HUES64 (cell line): ENCODE measurements at regions not wholly inside any gene's neighbourhood (a gene's known extent, or its start where the extent isn't known, plus 50 kb on each side); places are given as distances from the start of the nearest gene placed in this dataset.

ENCODE experiments used
- H3K27ac ChIP-seq: 2 replicates; pipeline ENCODE4 v1.7.0; 2013; ENCODE audit warnings: low read depth, low read length, inconsistent platforms
- H3K27me3 ChIP-seq: 2 replicates; pipeline ENCODE4 v1.6.1; 2013; ENCODE audit warnings: mild to moderate bottlenecking, low read length; ENCODE audit not compliant: insufficient read depth
- H3K36me3 ChIP-seq: 2 replicates; pipeline ENCODE4 v1.6.1; 2013; ENCODE audit warnings: mild to moderate bottlenecking, low read length; ENCODE audit not compliant: insufficient read depth
- H3K4me1 ChIP-seq: 2 replicates; pipeline ENCODE4 v1.6.1; 2013; ENCODE audit warnings: mild to moderate bottlenecking, low read length, moderate library complexity; ENCODE audit not compliant: insufficient read depth
- H3K4me3 ChIP-seq: 2 replicates; pipeline ENCODE4 v1.5.1; 2013; ENCODE audit warnings: mild to moderate bottlenecking, low read length, moderate library complexity
- H3K9ac ChIP-seq: 2 replicates; pipeline ENCODE4 v1.6.1; 2013; ENCODE audit warnings: mild to moderate bottlenecking, low read depth, low read length
- H3K9me3 ChIP-seq: 2 replicates; pipeline ENCODE4 v1.6.1; 2013; ENCODE audit warnings: low read depth, low read length; ENCODE audit not compliant: insufficient read depth
- WGBS: fragments of 150-250, 120-280 bp; methylation state at CpG from one replicate; pipeline ENCODE4 v1.1.7; 2013; ENCODE audit warnings: missing lambda C conversion rate; 5-methylcytosine and 5-hydroxymethylcytosine counted together

DNA sequence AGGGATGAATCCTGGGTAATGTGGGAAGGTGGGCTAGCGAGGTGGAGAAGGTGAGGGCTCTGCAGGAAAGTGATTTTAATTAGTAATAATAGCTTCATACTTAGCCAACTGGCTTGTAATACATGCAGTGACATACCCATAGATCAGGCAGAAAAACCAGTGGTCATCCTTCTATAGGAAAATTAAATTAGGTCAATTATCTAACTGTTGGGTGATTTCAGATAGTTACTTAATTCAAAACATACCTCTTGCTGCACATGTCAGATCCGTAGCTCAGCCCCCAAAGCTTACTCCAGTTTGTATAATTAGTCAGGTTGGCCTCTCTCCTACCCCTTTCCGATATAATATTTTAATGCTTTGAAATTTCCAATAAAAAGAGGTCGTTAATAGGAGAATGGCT, 137.0 kb downstream of the TMEM114 start:
- no peaks in the 10 kb centered on the region for H3K27me3 ChIP-seq
- 85% methylated on average over 2 of the region's 4 CpGs for WGBS

DNA sequence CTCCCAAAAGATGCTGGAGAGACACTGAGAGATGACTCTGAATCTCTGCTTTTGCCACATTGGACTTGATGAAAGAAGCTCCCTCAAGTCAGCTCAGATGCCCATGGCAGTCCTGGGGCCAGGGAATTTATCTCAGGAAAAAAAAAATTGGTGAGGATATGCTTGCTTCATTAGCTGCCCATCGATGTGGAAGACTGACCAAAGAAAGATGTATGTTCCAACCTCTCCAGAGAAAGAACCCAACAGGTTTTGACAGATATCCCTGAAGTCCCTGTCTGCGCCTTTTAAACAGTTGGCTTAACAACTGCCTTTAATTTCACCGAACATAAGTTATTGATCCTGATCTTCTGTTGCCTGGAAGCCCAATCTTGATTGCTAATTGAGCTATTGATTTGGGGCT, 137.4 kb downstream of the TMEM114 start:
- Histone ChIP-seq H3K36me3 (no peaks in the 10 kb centered on the region), H3K27me3 (no peaks in the 10 kb centered on the region), H3K9me3 (peaks cover 4% of the 10 kb centered on the region; the same call in 1 of the 2 replicates), H3K27ac (no peak overlapping the region), H3K4me3 (no peak overlapping the region), H3K4me1 (no peaks in the 10 kb centered on the region), H3K9ac (no peak overlapping the region)
- 74% methylated on average over 3 of the region's 3 CpGs for WGBS

More for the DNA sequence above, 137.0 kb downstream of the TMEM114 start:
- Histone ChIP-seq H3K36me3 (no peaks in the 10 kb centered on the region), H3K27ac (no peak overlapping the region), H3K9me3 (peaks cover 4% of the 10 kb centered on the region; the same call in 1 of the 2 replicates), H3K4me3 (no peak overlapping the region), H3K4me1 (no peaks in the 10 kb centered on the region), H3K9ac (no peak overlapping the region)

DNA sequence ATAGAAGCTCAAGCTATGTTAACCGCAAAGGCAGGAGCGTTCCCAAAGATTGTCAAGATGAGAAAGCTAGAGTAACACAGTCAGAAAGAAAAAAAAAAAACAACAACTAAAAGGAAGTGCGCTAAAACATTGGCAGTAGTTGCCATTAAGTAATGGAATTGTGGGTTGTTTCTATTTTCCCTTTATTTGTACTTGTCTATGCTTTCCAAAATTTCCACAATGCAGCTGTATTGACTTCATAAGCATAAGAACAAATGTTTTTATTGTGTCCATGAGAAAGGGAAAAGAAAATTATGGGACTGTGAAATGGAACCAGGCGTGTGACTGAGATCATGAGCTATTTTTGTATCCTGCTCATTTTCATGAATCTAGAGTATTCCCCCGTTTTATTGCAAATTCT, 153.4 kb downstream of the TMEM114 start:
- Histone ChIP-seq H3K36me3 (no peaks in the 10 kb centered on the region), H3K27me3 (peaks cover 5% of the 10 kb centered on the region; the same call in 1 of the 2 replicates), H3K27ac (no peak overlapping the region), H3K9me3 (no peaks in the 10 kb centered on the region), H3K9ac (no peak overlapping the region), H3K4me1 (no peaks in the 10 kb centered on the region), H3K4me3 (no peak overlapping the region)
- WGBS: 93% methylated on average over 3 of the region's 5 CpGs

DNA sequence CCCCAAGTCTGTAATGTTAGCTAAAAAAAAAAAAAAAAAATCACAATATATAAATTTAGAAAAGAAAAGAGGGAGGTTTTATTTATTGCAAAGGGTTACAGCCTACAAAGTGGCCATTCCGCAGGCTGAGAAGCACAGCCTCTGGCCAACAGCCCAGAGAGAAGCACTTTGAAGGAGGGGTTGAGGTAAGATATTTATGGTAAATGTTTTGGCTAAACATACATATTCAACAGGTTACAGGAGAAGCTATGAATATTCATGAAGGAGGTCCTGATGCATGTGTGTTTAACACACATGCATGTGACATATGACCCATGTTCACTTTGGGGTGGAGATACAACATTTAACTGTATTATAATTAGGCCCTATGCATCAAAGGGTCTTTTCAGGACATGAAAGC, 158.5 kb downstream of the TMEM114 start:
- Histone ChIP-seq H3K9ac (no peak overlapping the region), H3K4me3 (no peak overlapping the region), H3K36me3 (no peaks in the 10 kb centered on the region), H3K27ac (no peak overlapping the region), H3K4me1 (no peaks in the 10 kb centered on the region), H3K27me3 (peaks cover 2% of the 10 kb centered on the region; the same call in 1 of the 2 replicates), H3K9me3 (no peaks in the 10 kb centered on the region)
- WGBS: 96% methylated on average over 1 of the region's 1 CpG

DNA sequence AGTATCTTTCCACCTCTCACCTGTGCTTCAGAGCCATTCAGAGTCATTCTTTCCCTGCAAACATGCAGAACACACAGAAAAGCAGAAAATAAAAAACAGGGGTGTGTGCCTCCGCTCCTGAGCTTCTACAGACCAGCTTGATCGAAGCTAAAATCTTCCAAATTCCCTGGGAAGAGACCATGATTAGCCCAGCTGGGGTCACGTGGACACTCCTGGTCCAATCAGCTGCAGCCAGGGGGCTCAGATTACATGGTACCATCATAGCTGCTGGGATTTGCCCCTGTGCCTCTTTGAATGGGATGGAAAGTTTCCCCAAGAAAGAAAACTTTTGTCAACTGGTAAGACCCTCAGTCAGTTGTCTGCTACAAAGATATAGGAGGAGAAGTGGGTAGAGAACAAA, 159.9 kb downstream of the TMEM114 start:
- Histone ChIP-seq H3K4me3 (no peak overlapping the region), H3K9me3 (no peaks in the 10 kb centered on the region), H3K9ac (no peak overlapping the region), H3K36me3 (no peaks in the 10 kb centered on the region), H3K27me3 (peaks cover 2% of the 10 kb centered on the region; the same call in 1 of the 2 replicates), H3K4me1 (no peaks in the 10 kb centered on the region), H3K27ac (no peak overlapping the region)
- 92% methylated on average over 3 of the region's 3 CpGs for WGBS

DNA sequence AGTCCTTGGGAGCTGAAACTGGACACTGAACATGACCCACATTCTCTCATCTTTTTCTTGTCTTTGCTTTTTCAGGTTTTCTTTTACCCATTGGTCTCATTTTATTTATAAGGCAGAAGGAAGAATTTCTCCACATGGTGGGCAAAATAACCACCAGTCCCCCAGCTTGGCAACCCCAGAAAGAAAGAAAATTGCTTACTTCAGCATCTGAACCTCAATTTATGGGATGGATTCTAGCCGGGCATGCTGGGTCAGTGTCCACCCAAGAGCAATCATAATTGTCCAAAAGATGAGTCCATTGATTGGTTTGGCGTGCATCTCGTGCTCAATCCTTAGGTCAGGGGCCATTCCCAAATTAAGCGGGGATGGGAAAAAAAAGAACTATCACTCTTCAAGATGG, 163.7 kb downstream of the TMEM114 start:
- 97% methylated on average over 4 of the region's 4 CpGs for WGBS
- no peaks in the 10 kb centered on the region for H3K27me3 ChIP-seq
- H3K9me3 ChIP-seq: no peaks in the 10 kb centered on the region
- no peak overlapping the region for H3K27ac ChIP-seq
- H3K9ac ChIP-seq: no peak overlapping the region
- H3K36me3 ChIP-seq: no peaks in the 10 kb centered on the region
- H3K4me1 ChIP-seq: no peaks in the 10 kb centered on the region
- H3K4me3 ChIP-seq: no peak overlapping the region

DNA sequence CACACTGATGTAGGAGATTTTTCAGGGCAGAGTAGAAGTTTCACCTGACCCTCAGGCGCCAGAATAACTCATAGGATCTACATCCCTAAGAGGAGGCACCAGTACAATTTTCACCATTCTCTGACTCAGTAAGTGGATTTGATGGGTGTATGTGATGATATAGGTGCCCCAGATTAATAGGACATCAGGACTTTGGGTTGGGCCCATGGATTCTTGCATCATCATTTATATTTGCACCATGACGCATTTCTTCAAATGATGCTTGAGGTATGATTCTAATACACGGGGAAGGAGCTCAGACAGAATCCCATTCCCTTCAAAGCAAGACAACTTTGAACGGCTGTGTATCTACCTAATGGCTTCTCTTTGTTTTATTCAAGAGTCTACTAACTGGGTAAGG, 173.2 kb downstream of the TMEM114 start:
- 95% methylated on average over 3 of the region's 4 CpGs for WGBS
- H3K4me3 ChIP-seq: no peak overlapping the region
- H3K27me3 ChIP-seq: no peaks in the 10 kb centered on the region
- H3K9ac ChIP-seq: no peak overlapping the region
- H3K36me3 ChIP-seq: no peaks in the 10 kb centered on the region
- no peaks in the 10 kb centered on the region for H3K9me3 ChIP-seq
- H3K27ac ChIP-seq: no peak overlapping the region
- H3K4me1 ChIP-seq: no peaks in the 10 kb centered on the region

DNA sequence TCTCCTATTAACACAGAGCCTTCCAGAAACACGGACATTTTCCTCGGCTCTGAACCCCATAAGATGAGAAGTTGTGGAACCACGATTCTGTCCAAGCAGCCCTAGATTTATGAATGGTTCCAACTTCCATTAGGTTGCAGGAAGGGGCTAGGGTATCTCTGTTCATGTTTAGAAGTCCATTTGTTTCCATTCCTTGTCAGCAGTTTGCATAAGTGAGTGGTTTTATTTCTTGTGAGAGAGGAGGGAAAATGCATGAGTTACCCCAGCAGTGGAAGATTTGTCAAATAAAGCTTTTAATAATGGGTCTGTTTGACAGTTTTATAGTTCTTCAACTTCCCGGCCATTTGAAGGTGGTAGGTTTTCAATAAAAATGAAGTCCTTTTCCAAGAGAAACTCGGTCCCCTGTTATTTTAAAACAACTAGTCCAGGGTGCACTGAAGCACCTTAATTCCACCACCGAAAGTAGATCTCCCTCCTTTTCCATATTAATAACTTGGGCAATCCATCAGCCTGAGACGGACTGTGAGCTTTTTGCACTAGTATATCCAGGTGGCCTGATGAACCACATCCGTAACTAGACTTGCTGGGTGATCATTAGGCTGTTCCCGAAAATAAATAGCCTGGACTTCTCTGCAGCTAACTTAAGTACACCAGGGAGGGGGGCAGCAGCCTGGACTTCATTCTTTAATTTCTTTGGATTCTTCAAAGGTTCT, 181.3 kb downstream of the TMEM114 start:
- Histone ChIP-seq H3K4me3 (no peak overlapping the region), H3K4me1 (no peaks in the 10 kb centered on the region), H3K27ac (no peak overlapping the region), H3K9me3 (peaks cover 3% of the 10 kb centered on the region; the same call in 1 of the 2 replicates), H3K27me3 (no peaks in the 10 kb centered on the region), H3K36me3 (no peaks in the 10 kb centered on the region), H3K9ac (no peak overlapping the region)
- WGBS: 95% methylated on average over 9 of the region's 9 CpGs

DNA sequence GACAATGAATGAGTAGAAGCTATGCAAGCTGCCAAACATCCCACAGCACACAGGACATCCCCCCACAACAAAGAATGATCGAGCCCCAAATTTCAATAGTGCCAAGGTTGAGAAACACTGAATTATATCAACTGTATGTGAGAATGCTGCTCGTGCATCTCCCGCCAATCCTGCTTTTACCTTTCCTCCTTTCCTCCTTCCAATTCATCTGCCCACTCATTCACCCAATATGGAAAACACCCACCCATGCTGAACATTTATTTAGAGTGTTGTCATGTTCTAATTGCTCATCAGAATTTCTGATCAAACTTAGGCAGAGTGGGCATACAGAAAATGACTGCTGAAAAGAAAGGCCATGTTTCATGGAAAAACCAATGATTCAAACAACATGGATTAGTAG, 183.0 kb downstream of the TMEM114 start:
- no peak overlapping the region for H3K4me3 ChIP-seq
- H3K27me3 ChIP-seq: no peaks in the 10 kb centered on the region
- no peak overlapping the region for H3K9ac ChIP-seq
- H3K9me3 ChIP-seq: peaks cover 3% of the 10 kb centered on the region; the same call in 1 of the 2 replicates
- H3K4me1 ChIP-seq: no peaks in the 10 kb centered on the region
- WGBS: 97% methylated on average over 3 of the region's 3 CpGs
- H3K36me3 ChIP-seq: no peaks in the 10 kb centered on the region
- no peak overlapping the region for H3K27ac ChIP-seq

DNA sequence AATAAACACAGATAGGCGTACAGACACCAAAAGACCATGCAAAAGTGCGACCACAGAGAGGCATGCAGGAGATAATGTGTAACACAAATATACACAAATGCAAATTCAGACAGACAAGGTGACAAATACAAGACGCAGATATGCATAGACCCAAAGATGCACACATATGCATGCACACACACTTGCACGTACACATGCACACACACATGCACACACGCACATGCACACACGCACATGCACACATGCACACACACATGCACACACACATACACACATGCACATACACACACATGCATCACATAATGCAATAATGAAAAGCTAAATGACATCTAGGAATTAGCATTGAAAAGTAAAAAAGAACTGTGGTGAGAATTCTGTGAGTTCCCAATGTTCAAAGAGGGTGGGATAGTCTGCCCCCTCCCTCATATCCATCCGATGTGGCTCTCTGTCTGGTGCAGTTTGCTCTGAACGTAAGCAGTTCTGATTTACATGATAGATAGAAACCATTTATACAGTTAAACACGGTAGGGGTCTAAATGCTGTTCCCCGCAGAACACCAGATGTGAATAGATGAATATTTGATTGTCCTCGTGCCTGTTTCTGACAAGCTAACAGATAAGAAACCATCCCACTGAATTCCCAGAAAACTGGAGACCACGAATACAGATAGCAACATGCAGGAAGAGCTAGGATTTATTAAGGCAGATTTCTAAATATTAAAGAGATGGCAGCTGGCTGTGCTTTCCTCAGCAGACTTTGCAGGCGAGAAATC, 186.1 kb downstream of the TMEM114 start:
- Histone ChIP-seq H3K9me3 (no peaks in the 10 kb centered on the region), H3K4me3 (no peak overlapping the region), H3K27ac (no peak overlapping the region), H3K9ac (no peak overlapping the region), H3K27me3 (no peaks in the 10 kb centered on the region), H3K4me1 (no peaks in the 10 kb centered on the region), H3K36me3 (no peaks in the 10 kb centered on the region)
- 89% methylated on average over 9 of the region's 13 CpGs for WGBS

DNA sequence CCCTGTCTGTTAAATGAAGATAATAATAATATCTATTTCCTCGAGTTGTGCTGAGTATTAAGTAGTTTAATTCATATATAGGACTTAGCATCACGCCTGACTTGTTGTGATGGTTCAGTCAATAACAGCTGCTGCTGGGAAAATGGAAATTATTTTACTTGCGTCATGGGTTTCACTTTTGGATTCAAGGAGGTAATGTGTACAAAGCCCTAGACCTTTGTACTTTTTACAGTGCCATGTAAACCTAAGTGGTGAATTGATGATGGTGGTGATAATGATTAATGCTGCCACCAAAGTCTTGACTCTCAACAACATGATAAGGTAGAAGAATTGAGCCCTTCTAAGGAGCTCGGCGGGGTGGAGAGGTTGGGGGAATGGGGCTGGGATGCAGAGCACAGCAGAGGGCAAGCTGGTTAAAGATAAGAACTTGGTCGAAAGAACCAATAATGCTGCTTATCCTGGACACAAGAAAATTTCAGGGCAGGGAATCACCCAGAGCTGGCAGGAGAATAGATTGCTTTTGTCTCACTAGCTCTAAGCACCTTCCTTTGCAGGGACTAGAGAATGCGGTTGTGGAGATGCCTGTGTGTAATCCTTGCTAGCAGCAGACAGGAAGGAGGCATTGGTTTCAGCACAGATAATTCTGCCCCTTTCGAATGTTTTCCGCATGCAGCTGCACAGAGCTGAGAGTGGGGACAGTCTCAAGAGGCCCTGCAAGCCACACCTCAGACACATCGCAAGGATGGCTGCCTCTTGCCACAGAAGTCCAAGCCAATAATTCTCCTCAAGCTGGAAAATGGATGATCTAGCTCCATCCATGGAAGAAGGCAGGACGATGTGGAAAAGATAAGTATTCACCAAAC, 187.1 kb downstream of the TMEM114 start:
- no peak overlapping the region for H3K9ac ChIP-seq
- no peak overlapping the region for H3K4me3 ChIP-seq
- no peaks in the 10 kb centered on the region for H3K27me3 ChIP-seq
- 88% methylated on average over 11 of the region's 11 CpGs for WGBS
- no peaks in the 10 kb centered on the region for H3K4me1 ChIP-seq
- no peaks in the 10 kb centered on the region for H3K9me3 ChIP-seq
- H3K27ac ChIP-seq: no peak overlapping the region
- no peaks in the 10 kb centered on the region for H3K36me3 ChIP-seq
